ENCODE measurements at regions not wholly inside any gene's neighbourhood (a gene's known extent, or its start where the extent isn't known, plus 50 kb on each side); places are given as distances from the start of the nearest gene placed in this dataset.

GRCh38 chr10:44468525-44468924 is 83.6 kb upstream of the CXCL12 start:
- Histone ChIP-seq H3K4me1 (ENCODE audit: insufficient read depth, low read length) (no peaks in the 10 kb centered on the region), H3K27me3 (ENCODE audit: insufficient read depth, low read length, poor library complexity, severe bottlenecking) (no peaks in the 10 kb centered on the region), H3K36me3 (ENCODE audit: insufficient read depth, low read length) (no peaks in the 10 kb centered on the region), H3K27ac (ENCODE audit: low read depth, low read length) (no peak overlapping the region), H3K4me3 (ENCODE audit: low read length) (no peak overlapping the region), H3K9me3 (ENCODE audit: low read length) (no peaks in the 10 kb centered on the region)
- DNase-seq, result no peak
- CTCF ChIA-PET, result no interaction called here
- Mint-ChIP-seq H3K9me3 (peaks cover 0 to 2% (median 0%) of the 10 kb centered on the region in 5 donors), H3K27ac (no peak overlapping the region), H3K36me3 (no peaks in the 10 kb centered on the region), H3K4me1 (no peaks in the 10 kb centered on the region), H3K4me3 (no peak overlapping the region), H3K27me3 (peaks cover 4 to 6% of the 10 kb centered on the region in 2 donors)
- POLR2A ChIA-PET, result no interaction called here

DNA sequence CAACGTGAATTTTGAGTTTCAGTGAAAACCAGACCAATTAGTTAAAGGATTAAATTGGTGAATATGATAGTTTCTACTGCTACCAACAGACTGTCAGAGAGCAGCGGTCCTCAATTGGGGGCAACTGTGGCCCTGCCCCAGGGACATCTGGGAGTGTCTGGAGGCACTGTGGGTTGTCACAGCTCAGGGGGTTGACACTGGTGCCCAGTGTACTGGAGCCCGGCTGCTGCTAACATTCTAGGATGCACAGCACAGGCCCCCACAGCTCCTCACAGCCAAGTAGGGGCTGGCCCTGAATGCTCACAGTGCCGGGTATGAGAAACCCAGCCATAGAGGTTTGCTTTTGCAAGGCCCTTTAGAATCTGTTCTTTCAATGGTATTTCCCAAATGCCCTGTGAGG is 84.1 kb upstream of the CXCL12 start:
- DNase-seq, result no peak
- H3K9me3 Mint-ChIP-seq, result peaks cover 0 to 2% (median 0%) of the 10 kb centered on the region in 5 donors
- no peak overlapping the region for H3K4me3 Mint-ChIP-seq
- no peaks in the 10 kb centered on the region for H3K36me3 ChIP-seq (ENCODE audit: insufficient read depth, low read length)
- no peaks in the 10 kb centered on the region for H3K9me3 ChIP-seq (ENCODE audit: low read length)
- H3K27me3 ChIP-seq (ENCODE audit: insufficient read depth, low read length, poor library complexity, severe bottlenecking), result no peaks in the 10 kb centered on the region
- H3K27ac ChIP-seq (ENCODE audit: low read depth, low read length), result no peak overlapping the region
- no peaks in the 10 kb centered on the region for H3K4me1 ChIP-seq (ENCODE audit: insufficient read depth, low read length)
- ChIA-PET POLR2A (no interaction called here), CTCF (no interaction called here)
- no peak overlapping the region for H3K27ac Mint-ChIP-seq
- H3K27me3 Mint-ChIP-seq, result peaks cover 4 to 6% of the 10 kb centered on the region in 2 donors
- H3K4me3 ChIP-seq (ENCODE audit: low read length), result no peak overlapping the region
- no peaks in the 10 kb centered on the region for H3K4me1 Mint-ChIP-seq
- no peaks in the 10 kb centered on the region for H3K36me3 Mint-ChIP-seq

DNA sequence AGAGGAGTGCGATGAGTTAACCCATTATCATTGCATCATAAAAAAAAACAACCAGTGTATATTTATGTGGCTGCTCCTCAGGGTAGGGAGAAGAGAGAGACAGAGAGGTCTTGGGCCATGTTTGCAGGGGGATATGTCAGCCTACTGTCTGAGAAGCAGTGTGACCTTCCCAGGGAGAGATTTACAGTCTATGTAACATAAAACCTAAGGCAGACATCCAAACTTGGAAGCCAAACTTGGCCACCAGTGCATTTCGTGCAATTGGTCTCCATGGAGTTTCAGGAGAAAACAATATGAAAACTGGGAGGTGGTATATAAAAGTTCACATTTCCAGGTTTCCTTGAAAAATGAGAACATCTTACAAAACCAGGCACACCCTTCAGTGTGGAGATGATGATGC is 85.9 kb upstream of the CXCL12 start:
- Histone ChIP-seq H3K9me3 (ENCODE audit: low read length) (no peaks in the 10 kb centered on the region), H3K27me3 (ENCODE audit: insufficient read depth, low read length, poor library complexity, severe bottlenecking) (no peaks in the 10 kb centered on the region), H3K4me3 (ENCODE audit: low read length) (no peak overlapping the region), H3K4me1 (ENCODE audit: insufficient read depth, low read length) (no peaks in the 10 kb centered on the region), H3K36me3 (ENCODE audit: insufficient read depth, low read length) (no peaks in the 10 kb centered on the region), H3K27ac (ENCODE audit: low read depth, low read length) (no peak overlapping the region)
- Mint-ChIP-seq H3K4me1 (no peaks in the 10 kb centered on the region), H3K27ac (no peak overlapping the region), H3K9me3 (peaks cover 0 to 2% (median 0%) of the 10 kb centered on the region in 5 donors), H3K27me3 (peaks cover 3 to 9% of the 10 kb centered on the region in 2 donors), H3K36me3 (no peaks in the 10 kb centered on the region), H3K4me3 (no peak overlapping the region)
- POLR2A ChIA-PET, result no interaction called here
- DNase-seq, result no peak
- CTCF ChIA-PET, result no interaction called here

- no peak overlapping the region for H3K27ac ChIP-seq (ENCODE audit: low read depth, low read length)
- Mint-ChIP-seq H3K36me3 (no peaks in the 10 kb centered on the region), H3K4me1 (no peaks in the 10 kb centered on the region), H3K9me3 (peaks cover 0 to 2% (median 0%) of the 10 kb centered on the region in 5 donors), H3K27me3 (peaks cover 5 to 9% of the 10 kb centered on the region in 2 donors), H3K4me3 (no peak overlapping the region), H3K27ac (no peak overlapping the region)
- no peak overlapping the region for H3K4me3 ChIP-seq (ENCODE audit: low read length)
- no peaks in the 10 kb centered on the region for H3K4me1 ChIP-seq (ENCODE audit: insufficient read depth, low read length)
- H3K36me3 ChIP-seq (ENCODE audit: insufficient read depth, low read length), result no peaks in the 10 kb centered on the region
- no peak for DNase-seq
- CTCF ChIA-PET, result no interaction called here
- POLR2A ChIA-PET, result no interaction called here
- no peaks in the 10 kb centered on the region for H3K27me3 ChIP-seq (ENCODE audit: insufficient read depth, low read length, poor library complexity, severe bottlenecking)
- H3K9me3 ChIP-seq (ENCODE audit: low read length), result no peaks in the 10 kb centered on the region
Observed at GRCh38 chr10:44471410-44471809, 86.5 kb upstream of the CXCL12 start.

DNA sequence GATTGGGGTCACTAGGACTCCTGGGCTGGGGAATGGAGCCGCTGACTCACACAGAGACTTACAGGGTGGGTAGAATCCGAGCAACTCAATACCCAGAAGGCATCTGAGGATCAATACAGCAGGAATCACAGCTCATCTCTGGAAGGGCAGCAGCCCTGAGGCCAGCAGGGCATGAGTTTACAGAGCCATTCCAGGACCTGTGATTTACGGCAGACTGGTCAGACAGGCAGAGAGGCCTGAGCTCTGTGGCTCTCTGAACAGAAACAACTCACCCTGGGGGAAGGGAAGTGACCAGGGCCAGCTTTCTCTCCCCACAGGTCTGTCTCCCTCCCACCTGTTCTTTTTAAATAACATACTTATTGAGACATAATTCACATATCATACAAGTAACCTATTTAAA is 88.2 kb upstream of the CXCL12 start:
- Histone ChIP-seq H3K4me1 (ENCODE audit: insufficient read depth, low read length) (no peaks in the 10 kb centered on the region), H3K27me3 (ENCODE audit: insufficient read depth, low read length, poor library complexity, severe bottlenecking) (no peaks in the 10 kb centered on the region), H3K9me3 (ENCODE audit: low read length) (no peaks in the 10 kb centered on the region), H3K27ac (ENCODE audit: low read depth, low read length) (no peak overlapping the region), H3K36me3 (ENCODE audit: insufficient read depth, low read length) (no peaks in the 10 kb centered on the region), H3K4me3 (ENCODE audit: low read length) (no peak overlapping the region)
- no peaks in the 10 kb centered on the region for H3K36me3 Mint-ChIP-seq
- no peak for DNase-seq
- H3K4me1 Mint-ChIP-seq, result no peaks in the 10 kb centered on the region
- peaks cover 0 to 2% (median 0%) of the 10 kb centered on the region in 5 donors for H3K9me3 Mint-ChIP-seq
- POLR2A ChIA-PET, result no interaction called here
- CTCF ChIA-PET, result no interaction called here
- no peak overlapping the region for H3K27ac Mint-ChIP-seq
- H3K4me3 Mint-ChIP-seq, result no peak overlapping the region
- H3K27me3 Mint-ChIP-seq, result peaks cover 3 to 5% of the 10 kb centered on the region in 2 donors

DNA sequence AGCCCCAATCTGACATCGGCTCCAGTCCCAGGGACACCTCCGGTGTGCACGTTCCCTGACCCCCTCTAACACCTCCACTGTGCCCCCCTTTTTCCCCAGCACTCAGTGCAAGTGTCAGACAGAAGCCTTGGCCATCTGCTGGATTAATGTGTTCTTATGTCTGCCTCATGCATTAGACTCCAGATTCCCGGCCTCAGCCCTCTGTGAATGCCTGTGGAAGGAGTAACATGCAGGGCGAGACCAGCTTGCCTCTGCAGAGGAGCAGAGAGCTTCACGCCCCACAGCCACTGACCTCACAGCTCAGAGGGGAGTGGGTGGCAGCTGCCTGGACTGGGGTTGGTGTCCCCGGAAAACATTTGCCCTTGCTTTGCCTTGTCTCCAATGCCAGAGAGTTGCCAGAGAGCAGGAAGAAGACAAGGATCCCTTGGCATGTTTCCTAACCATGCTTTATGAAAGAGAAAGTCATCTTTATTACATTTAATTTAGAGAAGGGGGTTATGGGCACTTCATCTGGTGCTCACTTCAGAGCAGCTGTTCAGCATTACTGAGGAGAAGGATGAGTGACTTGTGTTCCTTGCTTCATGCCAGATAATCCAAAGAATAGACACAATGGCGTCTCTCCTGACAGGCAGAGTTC is 91.6 kb upstream of the CXCL12 start:
- H3K27me3 ChIP-seq (ENCODE audit: insufficient read depth, low read length, poor library complexity, severe bottlenecking), result no peaks in the 10 kb centered on the region
- H3K27ac Mint-ChIP-seq, result no peak overlapping the region
- H3K36me3 ChIP-seq (ENCODE audit: insufficient read depth, low read length), result no peaks in the 10 kb centered on the region
- no peaks in the 10 kb centered on the region for H3K4me1 Mint-ChIP-seq
- H3K9me3 Mint-ChIP-seq, result peaks cover 0 to 4% (median 1%) of the 10 kb centered on the region in 5 donors
- ChIA-PET CTCF (interaction anchor here (0.9 kb wide), 1 partner anchor 11 kb away, joined by 3 read pairs; no protein-coding TSS in a partner anchor), POLR2A (no interaction called here)
- peaks cover 2 to 3% of the 10 kb centered on the region in 2 donors for H3K27me3 Mint-ChIP-seq
- DNase-seq, result no peak
- H3K27ac ChIP-seq (ENCODE audit: low read depth, low read length), result no peak overlapping the region
- no peak overlapping the region for H3K4me3 ChIP-seq (ENCODE audit: low read length)
- no peak overlapping the region for H3K4me3 Mint-ChIP-seq
- no peaks in the 10 kb centered on the region for H3K36me3 Mint-ChIP-seq
- H3K9me3 ChIP-seq (ENCODE audit: low read length), result no peaks in the 10 kb centered on the region
- H3K4me1 ChIP-seq (ENCODE audit: insufficient read depth, low read length), result no peaks in the 10 kb centered on the region

GRCh38 chr10:44477046-44477425 is 92.1 kb upstream of the CXCL12 start:
- Mint-ChIP-seq H3K9me3 (peaks cover 0 to 7% (median 3%) of the 10 kb centered on the region in 5 donors), H3K36me3 (no peaks in the 10 kb centered on the region), H3K4me3 (no peak overlapping the region), H3K27me3 (peaks cover 2 to 3% of the 10 kb centered on the region in 2 donors), H3K27ac (no peak overlapping the region), H3K4me1 (no peaks in the 10 kb centered on the region)
- ChIA-PET POLR2A (no interaction called here), CTCF (interaction anchor here (0.9 kb wide), 1 partner anchor 11 kb away, joined by 3 read pairs; no protein-coding TSS in a partner anchor)
- H3K36me3 ChIP-seq (ENCODE audit: insufficient read depth, low read length), result no peaks in the 10 kb centered on the region
- DNase-seq, result no peak
- no peaks in the 10 kb centered on the region for H3K4me1 ChIP-seq (ENCODE audit: insufficient read depth, low read length)
- no peaks in the 10 kb centered on the region for H3K27me3 ChIP-seq (ENCODE audit: insufficient read depth, low read length, poor library complexity, severe bottlenecking)
- H3K4me3 ChIP-seq (ENCODE audit: low read length), result no peak overlapping the region
- no peaks in the 10 kb centered on the region for H3K9me3 ChIP-seq (ENCODE audit: low read length)
- H3K27ac ChIP-seq (ENCODE audit: low read depth, low read length), result no peak overlapping the region

DNA sequence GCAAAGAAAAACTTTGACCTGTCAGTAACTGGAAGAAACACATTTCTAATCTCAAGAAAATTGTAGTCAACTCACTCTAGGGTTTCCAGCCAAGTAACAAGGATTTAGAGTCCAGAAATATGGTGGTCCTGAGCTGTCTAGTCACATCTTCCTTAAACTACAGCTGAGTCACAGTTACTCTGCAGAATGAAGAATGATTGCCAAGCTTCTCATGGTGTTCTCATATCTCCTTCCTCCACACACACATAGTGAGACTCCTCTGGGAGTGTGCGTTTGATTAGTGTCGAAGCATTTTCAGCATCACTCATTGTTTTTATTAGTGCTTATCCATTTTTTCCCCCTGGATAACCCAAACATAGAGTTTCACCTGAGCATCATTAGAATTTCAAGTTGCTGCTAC is 93.1 kb upstream of the CXCL12 start:
- ChIA-PET POLR2A (no interaction called here), CTCF (no interaction called here)
- no peaks in the 10 kb centered on the region for H3K9me3 ChIP-seq (ENCODE audit: low read length)
- H3K36me3 Mint-ChIP-seq, result no peaks in the 10 kb centered on the region
- peaks cover 2 to 3% of the 10 kb centered on the region in 2 donors for H3K27me3 Mint-ChIP-seq
- no peak overlapping the region for H3K4me3 Mint-ChIP-seq
- H3K36me3 ChIP-seq (ENCODE audit: insufficient read depth, low read length), result no peaks in the 10 kb centered on the region
- peaks cover 0 to 11% (median 3%) of the 10 kb centered on the region in 5 donors for H3K9me3 Mint-ChIP-seq
- H3K4me1 ChIP-seq (ENCODE audit: insufficient read depth, low read length), result no peaks in the 10 kb centered on the region
- no peak for DNase-seq
- no peaks in the 10 kb centered on the region for H3K4me1 Mint-ChIP-seq
- H3K4me3 ChIP-seq (ENCODE audit: low read length), result no peak overlapping the region
- H3K27ac Mint-ChIP-seq, result no peak overlapping the region
- no peaks in the 10 kb centered on the region for H3K27me3 ChIP-seq (ENCODE audit: insufficient read depth, low read length, poor library complexity, severe bottlenecking)
- H3K27ac ChIP-seq (ENCODE audit: low read depth, low read length), result no peak overlapping the region

Measured in CD8-positive, alpha-beta memory T cell (primary cell).